ENCODE measurements at regions not wholly inside any gene's neighbourhood (a gene's known extent, or its start where the extent isn't known, plus 50 kb on each side); places are given as distances from the start of the nearest gene placed in this dataset.
A peak's percentile ranks its signal among the peaks of the same experiment; 100 is the strongest.

DNA sequence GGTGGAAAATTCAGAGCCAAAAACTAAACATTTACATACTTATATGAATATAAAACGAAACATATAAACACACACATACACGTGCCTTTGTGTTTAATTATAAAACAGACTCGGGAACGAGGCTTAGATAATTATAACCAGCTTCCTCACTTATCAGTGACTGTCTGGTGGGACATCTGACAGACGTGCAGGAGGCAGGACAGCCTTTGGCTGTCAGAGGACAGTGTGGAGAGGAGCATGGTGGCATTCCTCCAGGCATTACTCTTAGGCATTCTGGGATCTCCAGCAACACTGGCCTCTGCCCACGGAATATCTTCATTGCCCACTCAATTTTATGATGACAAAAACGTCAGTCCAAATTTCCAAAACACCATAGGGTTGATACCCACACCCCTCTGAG lies 262.2 kb upstream of the NFE2L3 start:
- H3K4me3 ChIP-seq (replicated peaks in 1 of 2; ENCODE audit: low read depth in 2 of 2, low read length in 2 of 2): no peak overlapping the region
- DNase-seq (ENCODE audit: low read depth in 2 of 2): no peak
- TF ChIP-seq, protein P1, sequence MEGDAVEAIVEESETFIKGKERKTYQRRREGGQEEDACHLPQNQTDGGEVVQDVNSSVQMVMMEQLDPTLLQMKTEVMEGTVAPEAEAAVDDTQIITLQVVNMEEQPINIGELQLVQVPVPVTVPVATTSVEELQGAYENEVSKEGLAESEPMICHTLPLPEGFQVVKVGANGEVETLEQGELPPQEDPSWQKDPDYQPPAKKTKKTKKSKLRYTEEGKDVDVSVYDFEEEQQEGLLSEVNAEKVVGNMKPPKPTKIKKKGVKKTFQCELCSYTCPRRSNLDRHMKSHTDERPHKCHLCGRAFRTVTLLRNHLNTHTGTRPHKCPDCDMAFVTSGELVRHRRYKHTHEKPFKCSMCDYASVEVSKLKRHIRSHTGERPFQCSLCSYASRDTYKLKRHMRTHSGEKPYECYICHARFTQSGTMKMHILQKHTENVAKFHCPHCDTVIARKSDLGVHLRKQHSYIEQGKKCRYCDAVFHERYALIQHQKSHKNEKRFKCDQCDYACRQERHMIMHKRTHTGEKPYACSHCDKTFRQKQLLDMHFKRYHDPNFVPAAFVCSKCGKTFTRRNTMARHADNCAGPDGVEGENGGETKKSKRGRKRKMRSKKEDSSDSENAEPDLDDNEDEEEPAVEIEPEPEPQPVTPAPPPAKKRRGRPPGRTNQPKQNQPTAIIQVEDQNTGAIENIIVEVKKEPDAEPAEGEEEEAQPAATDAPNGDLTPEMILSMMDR (IDR thresholded peaks at IDR 0.05; ENCODE audit: low read depth, low read length): no peak

DNA sequence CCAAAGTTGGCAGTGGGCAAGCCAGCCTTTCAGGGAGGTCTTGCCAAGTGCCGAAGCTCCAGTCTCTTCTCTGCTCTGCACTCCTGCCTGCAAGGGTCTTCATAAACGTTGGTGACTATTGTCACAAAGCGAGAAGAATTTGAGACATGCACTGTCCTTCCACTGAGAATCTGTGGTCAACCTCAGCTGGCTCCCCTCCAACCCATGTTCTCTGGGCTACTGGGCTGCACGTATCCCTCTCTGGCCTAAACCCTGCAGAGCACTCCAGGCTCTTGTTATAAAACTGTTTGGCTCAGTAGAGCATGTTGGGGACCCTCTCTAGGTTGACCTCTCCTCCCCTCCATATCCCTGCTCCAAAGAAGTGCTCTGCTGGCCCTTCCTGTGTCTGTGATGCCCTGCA lies 260.4 kb upstream of the NFE2L3 start:
- no peak for DNase-seq (ENCODE audit: low read depth in 2 of 2)
- H3K4me3 ChIP-seq (replicated peaks in 1 of 2; ENCODE audit: low read depth in 2 of 2, low read length in 2 of 2): no peak overlapping the region
- TF ChIP-seq, protein P1 (IDR thresholded peaks at IDR 0.05; ENCODE audit: low read depth, low read length): no peak

DNA sequence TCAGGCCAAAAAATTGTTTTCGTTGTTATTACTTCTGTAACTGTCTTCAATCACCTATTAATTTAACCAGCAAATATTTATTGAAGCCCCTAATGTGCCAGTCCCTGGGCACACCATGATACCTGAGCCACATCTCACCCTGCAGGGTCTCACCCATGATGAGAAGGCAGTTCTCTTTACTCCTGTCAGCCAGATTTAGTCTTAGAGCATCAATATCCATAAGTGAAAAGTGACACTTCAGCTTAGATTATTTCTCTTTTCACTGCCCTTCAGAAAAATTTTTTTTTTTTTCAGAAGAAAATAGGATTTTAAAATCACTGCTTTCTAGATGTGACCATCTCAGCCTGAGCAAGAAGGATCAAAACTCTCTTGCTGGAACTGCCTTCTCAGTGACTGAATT lies 258.6 kb upstream of the NFE2L3 start:
- H3K4me3 ChIP-seq (replicated peaks in 1 of 2; ENCODE audit: low read depth in 2 of 2, low read length in 2 of 2): no peak overlapping the region
- DNase-seq (ENCODE audit: low read depth in 2 of 2): no peak
- TF ChIP-seq, protein P1 (IDR thresholded peaks at IDR 0.05; ENCODE audit: low read depth, low read length): no peak

DNA sequence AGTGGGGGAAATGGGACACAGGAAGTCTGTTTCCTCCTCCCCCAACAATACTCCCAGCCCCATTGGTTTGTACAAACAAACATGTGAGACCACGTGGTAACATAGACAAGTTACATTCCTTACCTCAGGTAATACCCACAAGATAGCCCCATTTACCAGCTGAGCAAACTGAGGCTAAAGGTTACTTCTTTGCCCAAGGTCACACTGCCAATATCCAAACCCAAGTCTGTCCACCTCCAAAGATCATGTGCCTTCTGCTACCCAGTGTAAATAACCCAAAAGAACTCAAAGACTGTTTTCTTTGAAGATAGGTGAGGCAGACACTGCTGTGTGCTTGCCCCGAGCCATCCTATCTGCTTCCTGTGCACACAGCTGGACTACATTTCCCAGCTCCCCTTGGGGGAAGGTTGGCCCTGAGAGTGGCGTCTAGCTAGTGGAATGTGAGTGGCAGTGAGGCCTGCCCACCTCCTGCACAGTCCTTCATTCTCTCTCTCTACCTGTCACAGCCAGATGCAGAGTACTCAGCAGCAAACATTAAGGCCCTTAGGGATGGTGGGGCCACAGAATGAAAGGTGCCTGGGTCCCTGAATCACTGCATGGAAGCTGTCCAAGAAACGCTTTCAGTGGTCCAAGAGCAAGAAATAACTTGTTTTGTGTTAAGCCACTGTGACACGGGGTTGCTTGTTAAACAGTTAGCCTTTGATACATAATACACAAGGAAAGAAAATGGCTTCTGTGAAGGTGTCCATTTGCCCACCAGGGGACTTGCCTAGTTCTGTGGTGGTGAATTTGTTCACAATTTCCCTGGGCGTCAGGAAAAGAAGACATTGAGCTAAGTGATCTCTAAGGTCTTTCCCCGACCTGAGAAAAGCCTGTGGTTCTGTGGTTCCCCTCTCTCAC lies 257.7 kb upstream of the NFE2L3 start:
- no peak for DNase-seq (ENCODE audit: low read depth in 2 of 2)
- H3K4me3 ChIP-seq (replicated peaks in 1 of 2; ENCODE audit: low read depth in 2 of 2, low read length in 2 of 2): no peak overlapping the region
- TF ChIP-seq, protein P1 (IDR thresholded peaks at IDR 0.05; ENCODE audit: low read depth, low read length): no peak

DNA sequence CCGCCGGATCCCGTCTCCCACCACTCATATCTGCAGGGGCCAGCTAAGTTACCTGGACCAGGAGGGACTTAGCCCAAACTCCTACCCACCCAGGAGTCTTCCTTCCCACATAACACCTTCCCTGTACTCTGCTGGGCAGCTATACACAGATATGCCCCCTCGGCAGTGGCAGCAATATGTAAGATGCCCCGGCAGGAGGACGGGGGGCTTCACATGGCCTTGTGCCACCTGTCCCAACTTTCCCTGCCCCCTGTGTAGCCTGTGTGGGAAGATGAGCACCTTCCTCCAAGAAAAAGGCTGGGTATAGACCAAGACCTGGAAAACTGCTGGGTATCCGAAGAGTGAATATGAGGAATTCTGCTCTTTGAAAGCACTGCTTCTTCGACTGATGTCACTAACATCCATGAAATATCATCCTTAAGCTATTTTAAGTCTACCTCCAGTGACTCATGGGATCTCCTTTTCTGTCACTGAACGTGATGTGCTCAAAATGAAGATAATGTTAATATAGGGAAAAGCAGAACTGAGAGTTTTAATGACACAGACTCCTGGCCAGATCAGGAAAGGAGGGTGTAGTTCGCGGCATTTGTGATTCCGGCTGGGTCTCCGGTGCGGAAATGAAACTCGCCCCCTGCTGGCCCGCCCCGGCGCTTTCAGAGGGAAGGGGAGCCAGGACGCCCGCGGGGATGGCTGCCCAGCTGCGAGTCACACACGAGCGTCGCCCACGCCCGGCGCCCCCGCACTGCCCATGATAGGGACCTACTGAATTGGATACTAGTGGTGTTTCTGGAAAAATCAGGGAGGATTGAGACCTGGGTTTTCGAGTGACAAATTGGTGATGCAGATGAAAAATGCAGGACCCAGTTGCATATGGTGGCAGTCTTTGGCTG lies 256.9 kb upstream of the NFE2L3 start:
- TF ChIP-seq, protein P1 (IDR thresholded peaks at IDR 0.05; ENCODE audit: low read depth, low read length): peak; percentile 48
- H3K4me3 ChIP-seq (replicated peaks in 1 of 2; ENCODE audit: low read depth in 2 of 2, low read length in 2 of 2): no peak overlapping the region
- peak; percentile 11 to 21 for DNase-seq (ENCODE audit: low read depth in 2 of 2)

DNA sequence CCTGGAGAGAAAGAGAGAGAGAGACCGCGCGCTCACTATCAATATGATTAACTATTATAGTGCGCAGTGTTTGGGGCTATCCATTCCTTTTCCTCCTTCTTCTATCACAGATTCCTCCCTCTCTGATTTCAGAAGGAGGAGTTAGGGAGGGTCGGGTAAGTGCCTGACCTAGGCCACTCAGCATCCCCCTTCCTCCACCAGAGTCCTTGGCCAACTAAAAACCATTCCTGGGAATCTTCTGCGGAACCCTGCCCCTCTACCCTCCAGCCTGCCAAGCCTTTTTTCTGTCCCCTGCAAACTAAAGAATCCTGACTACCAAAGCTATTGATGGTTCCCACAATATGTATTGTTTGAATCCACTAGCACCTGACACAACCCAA lies 256.2 kb upstream of the NFE2L3 start:
- TF ChIP-seq, protein P1 (IDR thresholded peaks at IDR 0.05; ENCODE audit: low read depth, low read length): no peak
- no peak for DNase-seq (ENCODE audit: low read depth in 2 of 2)
- no peak overlapping the region for H3K4me3 ChIP-seq (replicated peaks in 1 of 2; ENCODE audit: low read depth in 2 of 2, low read length in 2 of 2)
